Endothelial cell of umbilical vein (primary cell): ENCODE measurements at regions not wholly inside any gene's neighbourhood (a gene's known extent, or its start where the extent isn't known, plus 50 kb on each side); places are given as distances from the start of the nearest gene placed in this dataset.

Source experiments
- BruUV-seq: library from RNA; stranded (reverse); fragments of 400-500 nt; replicated peaks from 2 replicates; lab custom pipeline; 2021; lab: Mats Ljungman, UMichigan
- CTCF ChIA-PET: fragments of 300-600, 350-600 bp; sonication (Branson Sonifier 250); formaldehyde crosslinking; loops from one replicate; lab custom pipeline; 2021; ENCODE audit warnings: antibody characterized with exemption, inconsistent platforms; lab: Charles Lee
- POLR2A ChIA-PET: fragments of 300-600, 350-600 bp; sonication (Branson Sonifier 250); formaldehyde crosslinking; loops from one replicate; lab custom pipeline; 2021; ENCODE audit warnings: antibody characterized with exemption, inconsistent platforms; lab: Charles Lee
- DNase-seq: peaks from one replicate; pipeline ENCODE4 v3.0.0-alpha.2; 2011; ENCODE audit warnings: low read depth, low spot score
- FAIRE-seq: peaks from 2 replicates; lab custom pipeline; 2011; peaks lifted over from hg19 to GRCh38; lab: Jason Lieb, UNC
- H2AFZ ChIP-seq: 2 replicates; pipeline ENCODE4 v1.6.0; 2012; ENCODE audit warnings: low read depth, low read length, control low read depth, inconsistent platforms
- H3K27ac ChIP-seq: 2 replicates; pipeline ENCODE4 v1.5.1; 2011; ENCODE audit warnings: low read depth, mild to moderate bottlenecking, control low read depth, low read length, moderate library complexity; ENCODE audit not compliant: insufficient read depth
- H3K27me3 ChIP-seq, 2 experiments: 2 replicates each; pipeline versions ENCODE4 v1.6.0 to v1.6.1; 2011; ENCODE audit warnings: low read length in 2 of 2, mixed read lengths in 1 of 2; ENCODE audit not compliant: control insufficient read depth in 2 of 2, insufficient read depth in 2 of 2
- H3K36me3 ChIP-seq, 2 experiments: 2 replicates in 1 of 2; 3 replicates in 1 of 2; pipeline ENCODE4 v1.5.1; 2011; ENCODE audit warnings: low read length in 2 of 2, mild to moderate bottlenecking in 1 of 2, moderate library complexity in 1 of 2; ENCODE audit not compliant: control insufficient read depth in 2 of 2, insufficient read depth in 2 of 2; ENCODE audit errors: extremely low read depth in 1 of 2
- H3K4me1 ChIP-seq: 3 replicates; pipeline ENCODE4 v1.5.1; 2011; ENCODE audit warnings: mild to moderate bottlenecking, low read length; ENCODE audit not compliant: control insufficient read depth, insufficient read depth; ENCODE audit errors: extremely low read depth
- H3K4me2 ChIP-seq: 2 replicates; pipeline ENCODE4 v1.6.1; 2011; ENCODE audit warnings: low read length, control low read depth, mixed read lengths; ENCODE audit not compliant: insufficient read depth
- H3K4me3 ChIP-seq, 3 experiments: fragments of 200-600 bp in 1 of 3; sonication (generic), shearing (Covaris generic) in 1 of 3; replicated peaks in 1 of 3; 2 replicates each; pipeline ENCODE4 v1.5.1; 2011 to 2016; ENCODE audit warnings: control low read depth in 3 of 3, low read length in 3 of 3, mild to moderate bottlenecking in 2 of 3, inconsistent platforms in 1 of 3, low read depth in 1 of 3, moderate library complexity in 1 of 3; ENCODE audit not compliant: insufficient read depth in 1 of 3
- H3K79me2 ChIP-seq: 2 replicates; pipeline ENCODE4 v1.6.0; 2012; ENCODE audit warnings: low read length, inconsistent platforms; ENCODE audit not compliant: control insufficient read depth, insufficient read depth
- H3K9ac ChIP-seq: replicated peaks from 2 replicates; pipeline ENCODE3; 2011; ENCODE audit warnings: low read length, control low read depth; ENCODE audit not compliant: insufficient read depth; ENCODE audit errors: extremely low read depth
- H3K9me1 ChIP-seq: replicated peaks from 3 replicates; pipeline ENCODE4 v1.6.0; 2011; ENCODE audit warnings: mild to moderate bottlenecking, low read length; ENCODE audit not compliant: control insufficient read depth, insufficient read depth; ENCODE audit errors: extremely low read depth
- H3K9me3 ChIP-seq: replicated peaks from 2 replicates; pipeline ENCODE4 v1.5.1; 2012; ENCODE audit warnings: low read length, inconsistent platforms; ENCODE audit not compliant: control insufficient read depth, insufficient read depth
- H4K20me1 ChIP-seq: replicated peaks from 2 replicates; pipeline ENCODE3; 2011; ENCODE audit warnings: mild to moderate bottlenecking, low read length; ENCODE audit not compliant: control insufficient read depth, insufficient read depth; ENCODE audit errors: extremely low read depth
- FOS ChIP-seq: IDR thresholded peaks from 2 replicates; pipeline ENCODE4 v1.6.1; 2011; ENCODE audit warnings: mild to moderate bottlenecking, low read length, moderate library complexity, borderline replicate concordance; ENCODE audit not compliant: insufficient read depth
- GATA2 ChIP-seq: IDR thresholded peaks from 2 replicates; pipeline ENCODE4 v1.7.0; 2011; ENCODE audit warnings: low read depth, mild to moderate bottlenecking, moderate library complexity, mixed read lengths, low read length; ENCODE audit not compliant: insufficient read length, insufficient read depth
- POLR2AphosphoS5 ChIP-seq: IDR thresholded peaks from 2 replicates; pipeline ENCODE4 v1.6.1; 2012; ENCODE audit warnings: low read depth, mild to moderate bottlenecking, control low read depth, low read length, moderate library complexity; ENCODE audit not compliant: insufficient read depth
- dilution Hi-C: fragments of 300-500 bp; cut with MboI; formaldehyde crosslinking; loops from one replicate; pipeline ENCODE4 v1.15.0; 2019; ENCODE audit warnings: low sequenced_read_pairs; ENCODE audit not compliant: extremely low pct_ligation_motif_present
- intact Hi-C: fragments of 100-400 bp; cut with micrococcal nuclease; formaldehyde crosslinking; loops from one replicate; pipeline ENCODE4 v1.10.0; 2022
- TF ChIP-seq, protein P1 (sequence below), 2 donors: IDR thresholded peaks; 1 replicate in 1 of 2; 2 replicates in 1 of 2; pipeline ENCODE4 v1.5.1; 2011; ENCODE audit warnings: low read length in 2 of 2, mild to moderate bottlenecking in 2 of 2, moderate library complexity in 2 of 2, control low read depth in 1 of 2, inconsistent platforms in 1 of 2, low read depth in 1 of 2; ENCODE audit not compliant: insufficient read depth in 1 of 2; ENCODE audit errors: extremely low read depth in 1 of 2
- TF ChIP-seq, protein P2 (sequence below): IDR thresholded peaks from 2 replicates; pipeline ENCODE4 v1.6.1; 2011; ENCODE audit not compliant: insufficient read depth, insufficient read length

DNA sequence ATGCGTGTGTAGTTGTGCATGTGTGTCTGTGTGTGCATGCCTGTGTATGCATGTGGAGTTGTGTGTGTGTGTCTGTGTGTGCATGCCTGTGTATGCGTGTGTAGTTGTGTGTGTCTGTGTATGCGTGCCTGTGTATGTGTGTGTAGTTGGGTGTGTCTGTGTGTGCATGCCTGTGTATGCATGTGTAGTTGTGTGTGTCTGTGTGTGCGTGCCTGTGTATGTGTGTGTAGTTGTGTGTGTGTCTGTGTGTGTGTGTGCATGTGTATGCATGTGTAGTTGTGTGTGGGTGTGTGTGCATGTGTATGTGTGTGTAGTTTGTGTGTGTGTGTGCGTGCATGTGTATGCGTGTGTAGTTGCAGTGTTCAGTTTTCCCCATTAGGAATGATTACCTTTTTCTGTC lies 162.0 kb downstream of the URB2 start:
- Histone ChIP-seq H3K36me3 (no peaks in the 10 kb centered on the region), H3K4me2 (no peak overlapping the region), H3K9me3 (no peaks in the 10 kb centered on the region), H3K4me1 (no peaks in the 10 kb centered on the region), H2AFZ (no peak overlapping the region), H3K9me1 (no peaks in the 10 kb centered on the region), H3K79me2 (no peaks in the 10 kb centered on the region), H4K20me1 (no peaks in the 10 kb centered on the region), H3K4me3 (no peak overlapping the region), H3K9ac (no peak overlapping the region), H3K27ac (no peak overlapping the region), H3K27me3 (no peaks in the 10 kb centered on the region)
- dilution Hi-C loops: no loop called here
- no peak for FAIRE-seq
- no peak for DNase-seq
- intact Hi-C loops: no loop called here
- CTCF ChIA-PET: no interaction called here
- TF ChIP-seq GATA2 (no peak), FOS (no peak), POLR2AphosphoS5 (no peak)
- TF ChIP-seq, protein P1, sequence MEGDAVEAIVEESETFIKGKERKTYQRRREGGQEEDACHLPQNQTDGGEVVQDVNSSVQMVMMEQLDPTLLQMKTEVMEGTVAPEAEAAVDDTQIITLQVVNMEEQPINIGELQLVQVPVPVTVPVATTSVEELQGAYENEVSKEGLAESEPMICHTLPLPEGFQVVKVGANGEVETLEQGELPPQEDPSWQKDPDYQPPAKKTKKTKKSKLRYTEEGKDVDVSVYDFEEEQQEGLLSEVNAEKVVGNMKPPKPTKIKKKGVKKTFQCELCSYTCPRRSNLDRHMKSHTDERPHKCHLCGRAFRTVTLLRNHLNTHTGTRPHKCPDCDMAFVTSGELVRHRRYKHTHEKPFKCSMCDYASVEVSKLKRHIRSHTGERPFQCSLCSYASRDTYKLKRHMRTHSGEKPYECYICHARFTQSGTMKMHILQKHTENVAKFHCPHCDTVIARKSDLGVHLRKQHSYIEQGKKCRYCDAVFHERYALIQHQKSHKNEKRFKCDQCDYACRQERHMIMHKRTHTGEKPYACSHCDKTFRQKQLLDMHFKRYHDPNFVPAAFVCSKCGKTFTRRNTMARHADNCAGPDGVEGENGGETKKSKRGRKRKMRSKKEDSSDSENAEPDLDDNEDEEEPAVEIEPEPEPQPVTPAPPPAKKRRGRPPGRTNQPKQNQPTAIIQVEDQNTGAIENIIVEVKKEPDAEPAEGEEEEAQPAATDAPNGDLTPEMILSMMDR (IDR thresholded peaks at IDR 0.05; ENCODE audit: extremely low read depth in 1 of 2, insufficient read depth in 1 of 2, low read depth in 1 of 2, low read length in 2 of 2): no peak
- TF ChIP-seq, protein P2, sequence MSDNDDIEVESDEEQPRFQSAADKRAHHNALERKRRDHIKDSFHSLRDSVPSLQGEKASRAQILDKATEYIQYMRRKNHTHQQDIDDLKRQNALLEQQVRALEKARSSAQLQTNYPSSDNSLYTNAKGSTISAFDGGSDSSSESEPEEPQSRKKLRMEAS: no peak
- POLR2A ChIA-PET: no interaction called here
- BruUV-seq: no TSS peak
